Neural crest cell (in vitro differentiated cells): ENCODE measurements at regions not wholly inside any gene's neighbourhood (a gene's known extent, or its start where the extent isn't known, plus 50 kb on each side); places are given as distances from the start of the nearest gene placed in this dataset.

Experiments
- DNase-seq: peaks from one replicate; pipeline ENCODE4 v3.0.0; 2021; ENCODE audit warnings: low read depth, mixed read lengths, low spot score
- H3K27ac Mint-ChIP-seq: one replicate; pipeline ENCODE4 v1.8.0; 2021; ENCODE audit warnings: mild to moderate bottlenecking, mixed read lengths; ENCODE audit not compliant: unreplicated experiment
- H3K27me3 Mint-ChIP-seq: 2 replicates; pipeline ENCODE4 v1.8.0; 2021; ENCODE audit warnings: low read depth, mild to moderate bottlenecking, mixed read lengths
- H3K36me3 Mint-ChIP-seq: 2 replicates; pipeline ENCODE4 v1.8.0; 2021; ENCODE audit warnings: low read depth, mild to moderate bottlenecking, mixed read lengths
- H3K4me1 Mint-ChIP-seq: 2 replicates; pipeline ENCODE4 v1.8.0; 2021; ENCODE audit warnings: mixed read lengths
- H3K4me3 Mint-ChIP-seq: one replicate; pipeline ENCODE4 v1.8.0; 2021; ENCODE audit warnings: mild to moderate bottlenecking, mixed read lengths
- H3K9me3 Mint-ChIP-seq: 2 replicates; pipeline ENCODE4 v1.8.0; 2021; ENCODE audit warnings: mixed read lengths
- TF ChIP-seq, protein P1 (sequence below): fragments of 200-600 bp; sonication (generic); conservative IDR thresholded peaks from 2 replicates; pipeline ENCODE4 v1.5.0; 2021; ENCODE audit warnings: antibody characterized with exemption, mild to moderate bottlenecking

DNA sequence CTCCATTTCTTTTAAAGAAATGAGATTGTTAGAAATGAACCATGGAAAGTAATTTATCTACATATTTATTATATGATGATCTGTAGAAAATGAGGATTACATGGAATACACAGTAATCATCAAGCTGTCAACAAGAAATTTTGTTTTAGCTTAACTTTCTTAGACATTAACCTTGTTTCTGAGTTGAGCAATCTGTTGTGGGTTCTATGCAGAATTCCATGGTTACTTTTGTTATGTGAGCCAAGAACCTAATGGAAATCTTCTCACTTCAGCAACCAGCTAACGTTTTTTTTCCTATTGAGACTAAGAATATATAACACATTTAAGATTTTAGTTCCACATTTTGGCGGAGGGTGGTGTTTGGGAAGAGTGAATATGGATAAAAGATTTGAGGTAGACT is 136.1 kb upstream of the SLC4A4 start:
- no peak overlapping the region for H3K27ac Mint-ChIP-seq
- H3K4me1 Mint-ChIP-seq: no peaks in the 10 kb centered on the region
- TF ChIP-seq, protein P1, sequence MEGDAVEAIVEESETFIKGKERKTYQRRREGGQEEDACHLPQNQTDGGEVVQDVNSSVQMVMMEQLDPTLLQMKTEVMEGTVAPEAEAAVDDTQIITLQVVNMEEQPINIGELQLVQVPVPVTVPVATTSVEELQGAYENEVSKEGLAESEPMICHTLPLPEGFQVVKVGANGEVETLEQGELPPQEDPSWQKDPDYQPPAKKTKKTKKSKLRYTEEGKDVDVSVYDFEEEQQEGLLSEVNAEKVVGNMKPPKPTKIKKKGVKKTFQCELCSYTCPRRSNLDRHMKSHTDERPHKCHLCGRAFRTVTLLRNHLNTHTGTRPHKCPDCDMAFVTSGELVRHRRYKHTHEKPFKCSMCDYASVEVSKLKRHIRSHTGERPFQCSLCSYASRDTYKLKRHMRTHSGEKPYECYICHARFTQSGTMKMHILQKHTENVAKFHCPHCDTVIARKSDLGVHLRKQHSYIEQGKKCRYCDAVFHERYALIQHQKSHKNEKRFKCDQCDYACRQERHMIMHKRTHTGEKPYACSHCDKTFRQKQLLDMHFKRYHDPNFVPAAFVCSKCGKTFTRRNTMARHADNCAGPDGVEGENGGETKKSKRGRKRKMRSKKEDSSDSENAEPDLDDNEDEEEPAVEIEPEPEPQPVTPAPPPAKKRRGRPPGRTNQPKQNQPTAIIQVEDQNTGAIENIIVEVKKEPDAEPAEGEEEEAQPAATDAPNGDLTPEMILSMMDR: no peak
- H3K9me3 Mint-ChIP-seq: no peaks in the 10 kb centered on the region
- no peaks in the 10 kb centered on the region for H3K27me3 Mint-ChIP-seq
- H3K36me3 Mint-ChIP-seq: no peaks in the 10 kb centered on the region
- H3K4me3 Mint-ChIP-seq: no peak overlapping the region
- DNase-seq: no peak

DNA sequence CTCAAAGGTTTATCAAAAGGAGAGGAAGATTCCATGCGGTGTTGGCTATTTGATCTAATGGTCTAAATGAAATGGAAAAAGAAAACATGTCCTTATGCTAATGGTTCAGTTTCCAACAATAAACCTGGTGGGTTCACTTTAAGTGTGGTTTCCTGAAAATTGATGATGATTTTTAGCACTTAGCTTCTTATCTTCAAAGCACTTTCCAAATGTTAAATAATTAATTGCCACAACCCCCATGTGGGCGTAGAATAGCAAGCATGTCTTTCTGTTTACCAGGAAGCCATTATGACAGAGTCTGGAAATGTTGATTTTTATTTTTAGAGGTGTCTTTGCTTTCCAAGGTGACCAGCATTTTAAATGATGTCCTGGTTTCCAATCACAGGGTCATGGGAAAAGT is 134.8 kb upstream of the SLC4A4 start:
- TF ChIP-seq, protein P1: no peak
- H3K27ac Mint-ChIP-seq: no peak overlapping the region
- no peaks in the 10 kb centered on the region for H3K27me3 Mint-ChIP-seq
- no peak for DNase-seq
- H3K4me3 Mint-ChIP-seq: no peak overlapping the region
- no peaks in the 10 kb centered on the region for H3K4me1 Mint-ChIP-seq
- no peaks in the 10 kb centered on the region for H3K36me3 Mint-ChIP-seq
- no peaks in the 10 kb centered on the region for H3K9me3 Mint-ChIP-seq

DNA sequence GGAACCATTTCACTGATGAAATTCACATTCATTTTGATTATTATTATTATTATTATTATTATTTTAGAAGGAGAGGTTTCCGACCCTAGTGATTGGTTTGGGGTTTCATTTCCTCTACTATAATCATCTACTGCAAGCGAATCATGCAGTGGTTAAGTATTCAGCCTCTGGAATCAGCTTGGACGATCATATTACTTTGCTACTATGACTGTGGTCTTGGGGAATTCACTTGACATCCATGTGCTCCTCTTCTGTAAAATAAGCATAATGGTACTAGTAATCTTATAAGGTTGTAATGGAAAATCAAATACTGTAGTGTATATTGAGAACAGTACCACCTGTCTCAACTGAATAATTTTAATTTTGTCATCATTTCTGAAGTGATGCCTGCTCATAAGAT is 132.1 kb upstream of the SLC4A4 start:
- Mint-ChIP-seq H3K27ac (no peak overlapping the region), H3K36me3 (no peaks in the 10 kb centered on the region), H3K4me3 (no peak overlapping the region), H3K27me3 (no peaks in the 10 kb centered on the region), H3K9me3 (no peaks in the 10 kb centered on the region), H3K4me1 (no peaks in the 10 kb centered on the region)
- DNase-seq: no peak
- TF ChIP-seq, protein P1: no peak

DNA sequence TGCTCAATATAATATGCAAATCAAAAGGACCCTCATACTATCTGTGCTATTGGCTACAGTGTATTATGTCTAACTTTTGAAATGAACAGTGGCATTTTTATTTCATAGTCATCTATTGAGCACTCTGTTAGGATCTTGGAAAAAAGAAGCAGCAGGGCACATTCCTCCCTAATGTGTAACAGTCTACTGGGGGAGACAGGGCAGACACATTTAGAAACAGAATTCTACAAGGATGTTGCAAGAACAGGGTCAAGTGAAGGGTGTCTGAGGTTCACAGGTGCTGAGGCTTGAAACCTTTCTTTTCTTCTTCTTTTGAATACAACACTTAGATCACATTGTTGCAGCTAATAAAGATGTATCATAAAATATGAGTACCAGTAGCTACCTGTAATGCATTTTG is 129.7 kb upstream of the SLC4A4 start:
- no peak overlapping the region for H3K4me3 Mint-ChIP-seq
- H3K4me1 Mint-ChIP-seq: no peaks in the 10 kb centered on the region
- H3K9me3 Mint-ChIP-seq: no peaks in the 10 kb centered on the region
- no peak overlapping the region for H3K27ac Mint-ChIP-seq
- TF ChIP-seq, protein P1: no peak
- H3K36me3 Mint-ChIP-seq: no peaks in the 10 kb centered on the region
- no peak for DNase-seq
- H3K27me3 Mint-ChIP-seq: no peaks in the 10 kb centered on the region

DNA sequence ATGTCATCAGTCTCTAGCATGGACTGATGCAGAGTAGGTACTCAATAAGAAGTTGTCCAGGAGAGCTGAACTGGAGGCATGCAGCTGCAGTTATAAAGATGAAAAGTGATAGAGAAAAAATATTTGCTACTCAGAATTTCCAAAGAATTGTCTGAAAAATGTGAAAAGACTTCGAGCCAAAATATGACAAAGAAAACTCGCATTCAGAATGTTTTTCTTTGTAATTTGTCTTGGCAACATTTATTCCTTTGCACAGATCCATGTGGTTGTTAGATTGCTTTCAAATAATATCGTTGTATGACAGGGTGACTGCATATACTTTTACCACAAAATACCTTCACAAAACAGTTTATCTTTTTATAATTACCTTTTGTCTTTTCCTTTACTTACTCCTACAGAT is 128.0 kb upstream of the SLC4A4 start:
- TF ChIP-seq, protein P1: no peak
- no peak overlapping the region for H3K27ac Mint-ChIP-seq
- H3K36me3 Mint-ChIP-seq: no peaks in the 10 kb centered on the region
- no peak for DNase-seq
- no peaks in the 10 kb centered on the region for H3K4me1 Mint-ChIP-seq
- no peaks in the 10 kb centered on the region for H3K27me3 Mint-ChIP-seq
- no peak overlapping the region for H3K4me3 Mint-ChIP-seq
- no peaks in the 10 kb centered on the region for H3K9me3 Mint-ChIP-seq

DNA sequence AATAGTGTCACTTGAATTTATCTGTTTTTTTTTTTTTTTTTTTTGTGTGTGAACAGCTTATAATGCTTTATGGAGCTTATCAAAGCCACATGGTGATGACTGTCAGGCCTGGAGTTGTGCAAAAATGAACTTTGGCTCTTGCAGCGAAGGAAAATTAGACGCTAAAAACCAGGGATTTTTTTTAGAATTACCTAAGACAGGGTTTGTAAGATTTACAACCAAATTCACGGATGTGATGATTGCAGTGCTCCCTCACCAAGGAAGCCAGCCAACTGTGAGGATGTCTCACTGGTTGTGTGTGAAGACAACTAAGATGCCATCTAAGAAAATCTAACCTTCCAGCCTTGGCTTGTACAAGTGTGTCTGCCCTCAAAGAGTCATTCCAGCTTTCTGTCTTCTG is 127.1 kb upstream of the SLC4A4 start:
- no peaks in the 10 kb centered on the region for H3K27me3 Mint-ChIP-seq
- H3K27ac Mint-ChIP-seq: no peak overlapping the region
- H3K36me3 Mint-ChIP-seq: no peaks in the 10 kb centered on the region
- no peak overlapping the region for H3K4me3 Mint-ChIP-seq
- no peaks in the 10 kb centered on the region for H3K9me3 Mint-ChIP-seq
- DNase-seq: no peak
- H3K4me1 Mint-ChIP-seq: no peaks in the 10 kb centered on the region
- TF ChIP-seq, protein P1: no peak
